ENCODE measurements at regions not wholly inside any gene's neighbourhood (a gene's known extent, or its start where the extent isn't known, plus 50 kb on each side); places are given as distances from the start of the nearest gene placed in this dataset.

GRCh38 chr5:114782869-114783268, 386.8 kb downstream of the TRIM36 start:
- no peak overlapping the region for H3K27ac ChIP-seq
- no peaks in the 10 kb centered on the region for H3K36me3 ChIP-seq (replicated peaks in 1 of 2; ENCODE audit: insufficient read depth in 1 of 2, low read depth in 2 of 2)
- ATAC-seq = no peak
- no peaks in the 10 kb centered on the region for H3K4me1 ChIP-seq
- TF ChIP-seq CTCF (IDR thresholded peaks at IDR 0.05) (no peak), POLR2A (IDR thresholded peaks at IDR 0.05) (no peak)
- H3K4me3 ChIP-seq = no peak overlapping the region
- H3K9me3 ChIP-seq = no peaks in the 10 kb centered on the region
- no peaks in the 10 kb centered on the region for H3K27me3 ChIP-seq
- 67 to 68% methylated on average over 5 to 8 of the region's 8 CpGs for WGBS, 2 donors
- intact Hi-C loops (cut with DNase I) = no loop called here
- DNase-seq = peak in 1 of 4 donors; percentile 7

GRCh38 chr5:114782177-114782576, 387.5 kb downstream of the TRIM36 start:
- Histone ChIP-seq H3K27ac (no peak overlapping the region), H3K9me3 (no peaks in the 10 kb centered on the region), H3K4me1 (no peaks in the 10 kb centered on the region), H3K36me3 (replicated peaks in 1 of 2; ENCODE audit: insufficient read depth in 1 of 2, low read depth in 2 of 2) (no peaks in the 10 kb centered on the region), H3K27me3 (no peaks in the 10 kb centered on the region), H3K4me3 (no peak overlapping the region)
- 76 to 84% methylated on average over 3 to 8 of the region's 8 CpGs for WGBS, 2 donors
- ATAC-seq (no peak), DNase-seq (no peak)
- intact Hi-C loops (cut with DNase I) = no loop called here
- TF ChIP-seq POLR2A (IDR thresholded peaks at IDR 0.05) (no peak), CTCF (IDR thresholded peaks at IDR 0.05) (no peak)

GRCh38 chr5:114780290-114780689, 389.4 kb downstream of the TRIM36 start:
- H3K4me3 ChIP-seq = no peak overlapping the region
- 69% methylated on average over 2 of the region's 2 CpGs for WGBS, 2 donors
- H3K4me1 ChIP-seq = no peaks in the 10 kb centered on the region
- H3K27ac ChIP-seq = no peak overlapping the region
- intact Hi-C loops (cut with DNase I) = no loop called here
- no peaks in the 10 kb centered on the region for H3K9me3 ChIP-seq
- H3K36me3 ChIP-seq (replicated peaks in 1 of 2; ENCODE audit: insufficient read depth in 1 of 2, low read depth in 2 of 2) = no peaks in the 10 kb centered on the region
- TF ChIP-seq POLR2A (IDR thresholded peaks at IDR 0.05) = no peak
- TF ChIP-seq CTCF (IDR thresholded peaks at IDR 0.05) = no peak
- H3K27me3 ChIP-seq = no peaks in the 10 kb centered on the region
- DNase-seq = no peak
- no peak for ATAC-seq

- 65 to 66% methylated on average over 3 of the region's 3 CpGs for WGBS, 2 donors
Measured at GRCh38 chr5:114744406-114744805, 382.5 kb downstream of the KCNN2 start.

More at GRCh38 chr5:114744406-114744805, 382.5 kb downstream of the KCNN2 start:
- H3K27me3 ChIP-seq = no peaks in the 10 kb centered on the region
- intact Hi-C loops (cut with DNase I) = no loop called here
- H3K4me1 ChIP-seq = no peaks in the 10 kb centered on the region
- TF ChIP-seq POLR2A (IDR thresholded peaks at IDR 0.05) = no peak
- TF ChIP-seq CTCF (IDR thresholded peaks at IDR 0.05) = no peak
- no peak overlapping the region for H3K27ac ChIP-seq
- DNase-seq (no peak), ATAC-seq (no peak)
- no peaks in the 10 kb centered on the region for H3K9me3 ChIP-seq
- no peak overlapping the region for H3K4me3 ChIP-seq
- no peaks in the 10 kb centered on the region for H3K36me3 ChIP-seq (replicated peaks in 1 of 2; ENCODE audit: insufficient read depth in 1 of 2, low read depth in 2 of 2)

All from body of pancreas (tissue), 4 donors.